Endothelial cell of umbilical vein (primary cell): ENCODE measurements at regions not wholly inside any gene's neighbourhood (a gene's known extent, or its start where the extent isn't known, plus 50 kb on each side); places are given as distances from the start of the nearest gene placed in this dataset.

Experiments
- BruUV-seq: library from RNA; stranded (reverse); fragments of 400-500 nt; replicated peaks from 2 replicates; lab custom pipeline; 2021; lab: Mats Ljungman, UMichigan
- CTCF ChIA-PET: fragments of 300-600, 350-600 bp; sonication (Branson Sonifier 250); formaldehyde crosslinking; loops from one replicate; lab custom pipeline; 2021; ENCODE audit warnings: antibody characterized with exemption, inconsistent platforms; lab: Charles Lee
- POLR2A ChIA-PET: fragments of 300-600, 350-600 bp; sonication (Branson Sonifier 250); formaldehyde crosslinking; loops from one replicate; lab custom pipeline; 2021; ENCODE audit warnings: antibody characterized with exemption, inconsistent platforms; lab: Charles Lee
- DNase-seq: peaks from one replicate; pipeline ENCODE4 v3.0.0-alpha.2; 2011; ENCODE audit warnings: low read depth, low spot score
- FAIRE-seq: peaks from 2 replicates; lab custom pipeline; 2011; peaks lifted over from hg19 to GRCh38; lab: Jason Lieb, UNC
- H2AFZ ChIP-seq: 2 replicates; pipeline ENCODE4 v1.6.0; 2012; ENCODE audit warnings: low read depth, low read length, control low read depth, inconsistent platforms
- H3K27ac ChIP-seq: 2 replicates; pipeline ENCODE4 v1.5.1; 2011; ENCODE audit warnings: low read depth, mild to moderate bottlenecking, control low read depth, low read length, moderate library complexity; ENCODE audit not compliant: insufficient read depth
- H3K27me3 ChIP-seq, 2 experiments: 2 replicates each; pipeline versions ENCODE4 v1.6.0 to v1.6.1; 2011; ENCODE audit warnings: low read length in 2 of 2, mixed read lengths in 1 of 2; ENCODE audit not compliant: control insufficient read depth in 2 of 2, insufficient read depth in 2 of 2
- H3K36me3 ChIP-seq, 2 experiments: 2 replicates in 1 of 2; 3 replicates in 1 of 2; pipeline ENCODE4 v1.5.1; 2011; ENCODE audit warnings: low read length in 2 of 2, mild to moderate bottlenecking in 1 of 2, moderate library complexity in 1 of 2; ENCODE audit not compliant: control insufficient read depth in 2 of 2, insufficient read depth in 2 of 2; ENCODE audit errors: extremely low read depth in 1 of 2
- H3K4me1 ChIP-seq: 3 replicates; pipeline ENCODE4 v1.5.1; 2011; ENCODE audit warnings: mild to moderate bottlenecking, low read length; ENCODE audit not compliant: control insufficient read depth, insufficient read depth; ENCODE audit errors: extremely low read depth
- H3K4me2 ChIP-seq: 2 replicates; pipeline ENCODE4 v1.6.1; 2011; ENCODE audit warnings: low read length, control low read depth, mixed read lengths; ENCODE audit not compliant: insufficient read depth
- H3K4me3 ChIP-seq, 3 experiments: fragments of 200-600 bp in 1 of 3; sonication (generic), shearing (Covaris generic) in 1 of 3; replicated peaks in 1 of 3; 2 replicates each; pipeline ENCODE4 v1.5.1; 2011 to 2016; ENCODE audit warnings: control low read depth in 3 of 3, low read length in 3 of 3, mild to moderate bottlenecking in 2 of 3, inconsistent platforms in 1 of 3, low read depth in 1 of 3, moderate library complexity in 1 of 3; ENCODE audit not compliant: insufficient read depth in 1 of 3
- H3K79me2 ChIP-seq: 2 replicates; pipeline ENCODE4 v1.6.0; 2012; ENCODE audit warnings: low read length, inconsistent platforms; ENCODE audit not compliant: control insufficient read depth, insufficient read depth
- H3K9ac ChIP-seq: replicated peaks from 2 replicates; pipeline ENCODE3; 2011; ENCODE audit warnings: low read length, control low read depth; ENCODE audit not compliant: insufficient read depth; ENCODE audit errors: extremely low read depth
- H3K9me1 ChIP-seq: replicated peaks from 3 replicates; pipeline ENCODE4 v1.6.0; 2011; ENCODE audit warnings: mild to moderate bottlenecking, low read length; ENCODE audit not compliant: control insufficient read depth, insufficient read depth; ENCODE audit errors: extremely low read depth
- H3K9me3 ChIP-seq: replicated peaks from 2 replicates; pipeline ENCODE4 v1.5.1; 2012; ENCODE audit warnings: low read length, inconsistent platforms; ENCODE audit not compliant: control insufficient read depth, insufficient read depth
- H4K20me1 ChIP-seq: replicated peaks from 2 replicates; pipeline ENCODE3; 2011; ENCODE audit warnings: mild to moderate bottlenecking, low read length; ENCODE audit not compliant: control insufficient read depth, insufficient read depth; ENCODE audit errors: extremely low read depth
- EZH2 ChIP-seq: IDR thresholded peaks from 2 replicates; pipeline ENCODE4 v1.6.1; 2012; ENCODE audit warnings: borderline replicate concordance, low read depth, mild to moderate bottlenecking, moderate library complexity, low read length, inconsistent platforms; ENCODE audit not compliant: severe bottlenecking
- FOS ChIP-seq: IDR thresholded peaks from 2 replicates; pipeline ENCODE4 v1.6.1; 2011; ENCODE audit warnings: mild to moderate bottlenecking, low read length, moderate library complexity, borderline replicate concordance; ENCODE audit not compliant: insufficient read depth
- GATA2 ChIP-seq: IDR thresholded peaks from 2 replicates; pipeline ENCODE4 v1.7.0; 2011; ENCODE audit warnings: low read depth, mild to moderate bottlenecking, moderate library complexity, mixed read lengths, low read length; ENCODE audit not compliant: insufficient read length, insufficient read depth
- JUN ChIP-seq: IDR thresholded peaks from 2 replicates; pipeline ENCODE4 v1.6.1; 2011; ENCODE audit warnings: borderline replicate concordance, low read depth; ENCODE audit not compliant: insufficient read length, insufficient read depth
- MAX ChIP-seq: IDR thresholded peaks from 2 replicates; pipeline ENCODE4 v1.6.1; 2011; ENCODE audit not compliant: insufficient read depth, insufficient read length
- MYC ChIP-seq: IDR thresholded peaks from one replicate; pipeline ENCODE4 v1.6.1; 2011; ENCODE audit warnings: mild to moderate bottlenecking, low read depth, low read length
- POLR2A ChIP-seq: IDR thresholded peaks from 2 replicates; pipeline ENCODE4 v1.6.1; 2012; ENCODE audit warnings: low read depth, mild to moderate bottlenecking, control low read depth, low read length
- POLR2AphosphoS5 ChIP-seq: IDR thresholded peaks from 2 replicates; pipeline ENCODE4 v1.6.1; 2012; ENCODE audit warnings: low read depth, mild to moderate bottlenecking, control low read depth, low read length, moderate library complexity; ENCODE audit not compliant: insufficient read depth
- dilution Hi-C: fragments of 300-500 bp; cut with MboI; formaldehyde crosslinking; loops from one replicate; pipeline ENCODE4 v1.15.0; 2019; ENCODE audit warnings: low sequenced_read_pairs; ENCODE audit not compliant: extremely low pct_ligation_motif_present
- intact Hi-C: fragments of 100-400 bp; cut with micrococcal nuclease; formaldehyde crosslinking; loops from one replicate; pipeline ENCODE4 v1.10.0; 2022
- TF ChIP-seq, protein P1 (sequence below), 2 donors: IDR thresholded peaks; 1 replicate in 1 of 2; 2 replicates in 1 of 2; pipeline ENCODE4 v1.5.1; 2011; ENCODE audit warnings: low read length in 2 of 2, mild to moderate bottlenecking in 2 of 2, moderate library complexity in 2 of 2, control low read depth in 1 of 2, inconsistent platforms in 1 of 2, low read depth in 1 of 2; ENCODE audit not compliant: insufficient read depth in 1 of 2; ENCODE audit errors: extremely low read depth in 1 of 2

- dilution Hi-C loops (no loop called here), intact Hi-C loops (loop anchor here (10.0 kb wide), 1 partner anchor 181 kb away; no protein-coding TSS in a partner anchor)
- H3K9me1 ChIP-seq = no peaks in the 10 kb centered on the region
- no peak overlapping the region for H3K9ac ChIP-seq
- no peaks in the 10 kb centered on the region for H3K9me3 ChIP-seq
- H4K20me1 ChIP-seq = no peaks in the 10 kb centered on the region
- no peaks in the 10 kb centered on the region for H3K36me3 ChIP-seq
- peaks cover 0 to 2% of the 10 kb centered on the region in 2 experiments for H3K27me3 ChIP-seq
- no TSS peak for BruUV-seq
- TF ChIP-seq JUN = no peak
- TF ChIP-seq MAX = no peak
- no peak for TF ChIP-seq EZH2
- no peak for TF ChIP-seq FOS
- TF ChIP-seq GATA2 = no peak
- TF ChIP-seq POLR2A = no peak
- no peak for TF ChIP-seq MYC
- TF ChIP-seq, protein P1, sequence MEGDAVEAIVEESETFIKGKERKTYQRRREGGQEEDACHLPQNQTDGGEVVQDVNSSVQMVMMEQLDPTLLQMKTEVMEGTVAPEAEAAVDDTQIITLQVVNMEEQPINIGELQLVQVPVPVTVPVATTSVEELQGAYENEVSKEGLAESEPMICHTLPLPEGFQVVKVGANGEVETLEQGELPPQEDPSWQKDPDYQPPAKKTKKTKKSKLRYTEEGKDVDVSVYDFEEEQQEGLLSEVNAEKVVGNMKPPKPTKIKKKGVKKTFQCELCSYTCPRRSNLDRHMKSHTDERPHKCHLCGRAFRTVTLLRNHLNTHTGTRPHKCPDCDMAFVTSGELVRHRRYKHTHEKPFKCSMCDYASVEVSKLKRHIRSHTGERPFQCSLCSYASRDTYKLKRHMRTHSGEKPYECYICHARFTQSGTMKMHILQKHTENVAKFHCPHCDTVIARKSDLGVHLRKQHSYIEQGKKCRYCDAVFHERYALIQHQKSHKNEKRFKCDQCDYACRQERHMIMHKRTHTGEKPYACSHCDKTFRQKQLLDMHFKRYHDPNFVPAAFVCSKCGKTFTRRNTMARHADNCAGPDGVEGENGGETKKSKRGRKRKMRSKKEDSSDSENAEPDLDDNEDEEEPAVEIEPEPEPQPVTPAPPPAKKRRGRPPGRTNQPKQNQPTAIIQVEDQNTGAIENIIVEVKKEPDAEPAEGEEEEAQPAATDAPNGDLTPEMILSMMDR (IDR thresholded peaks at IDR 0.05; ENCODE audit: extremely low read depth in 1 of 2, insufficient read depth in 1 of 2, low read depth in 1 of 2, low read length in 2 of 2) = no peak
- TF ChIP-seq POLR2AphosphoS5 = no peak
- FAIRE-seq = no peak
- peaks cover 7% of the 10 kb centered on the region for H3K4me1 ChIP-seq
- H3K27ac ChIP-seq = no peak overlapping the region
- no peak overlapping the region for H3K4me2 ChIP-seq
- no peak overlapping the region for H2AFZ ChIP-seq
- H3K4me3 ChIP-seq = no peak overlapping the region
- no peak for DNase-seq
- ChIA-PET POLR2A (no interaction called here), CTCF (interaction anchor here (1.1 to 2.4 kb wide), 4 partner anchors 8 to 321 kb away, joined by 3 to 11 read pairs (median 4); partner anchors contain the start of gene BAMBI)
- no peaks in the 10 kb centered on the region for H3K79me2 ChIP-seq
These were observed 303.6 kb upstream of the LYZL1 start for GRCh38 chr10:28985137-28985885.
